ENCODE measurements at regions not wholly inside any gene's neighbourhood (a gene's known extent, or its start where the extent isn't known, plus 50 kb on each side); places are given as distances from the start of the nearest gene placed in this dataset.

DNA sequence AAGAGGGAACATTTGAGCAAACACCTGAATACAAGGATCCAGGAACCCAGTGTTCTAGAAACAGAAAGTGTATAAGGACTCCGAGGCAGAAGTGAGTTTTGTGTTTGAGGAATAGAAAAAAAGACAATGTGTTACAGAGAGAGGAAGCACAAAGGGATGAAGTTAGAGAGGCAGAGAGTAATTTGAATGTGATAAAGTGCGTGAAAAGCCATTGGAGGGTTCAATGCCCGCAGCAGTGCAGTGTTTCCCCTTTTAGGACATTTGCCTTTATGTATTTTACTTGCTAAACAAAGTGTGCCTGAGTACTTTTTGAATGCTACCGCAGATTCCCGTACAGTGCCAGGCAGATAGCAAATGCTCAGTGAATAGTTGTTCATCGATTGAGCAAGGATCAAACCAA lies 508.5 kb downstream of the RAB38 start:
- Histone ChIP-seq H3K9ac (ENCODE audit: low read length) (no peak overlapping the region), H3F3A (ENCODE audit: insufficient read depth, low read length, poor library complexity, severe bottlenecking) (no peaks in the 10 kb centered on the region), H3K4me2 (ENCODE audit: low read length) (no peak overlapping the region), H3K27ac (ENCODE audit: low read length) (no peak overlapping the region), H3K9me3 (ENCODE audit: low read length) (no peaks in the 10 kb centered on the region), H3K27me3 (ENCODE audit: insufficient read depth, low read depth, low read length) (no peaks in the 10 kb centered on the region), H3K4me3 (ENCODE audit: low read length) (no peak overlapping the region), H3K79me2 (replicated peaks; ENCODE audit: insufficient read depth, low read length) (no peaks in the 10 kb centered on the region), H4K20me1 (ENCODE audit: insufficient read depth) (no peaks in the 10 kb centered on the region), H3K9me2 (ENCODE audit: insufficient read depth, low read length) (no peaks in the 10 kb centered on the region), H3K36me3 (ENCODE audit: insufficient read depth, low read length) (no peaks in the 10 kb centered on the region), H2AFZ (ENCODE audit: low read depth, low read length) (no peak overlapping the region)
- TF ChIP-seq EZH2 (IDR thresholded peaks at IDR 0.05; ENCODE audit: borderline replicate concordance, insufficient read depth, low read length, poor library complexity, severe bottlenecking) (no peak), SMC3 (conservative IDR thresholded peaks at IDR 0.05; ENCODE audit: poor library complexity) (no peak), EP300 (conservative IDR thresholded peaks at IDR 0.05; ENCODE audit: poor library complexity, severe bottlenecking) (no peak), MXI1 (conservative IDR thresholded peaks at IDR 0.05; ENCODE audit: poor library complexity, severe bottlenecking) (no peak), POLR2AphosphoS5 (IDR thresholded peaks at IDR 0.05) (no peak), TAF1 (IDR thresholded peaks at IDR 0.05; ENCODE audit: low read depth) (no peak), RAD21 (conservative IDR thresholded peaks at IDR 0.05) (no peak), CTCF (IDR thresholded peaks at IDR 0.05; ENCODE audit: poor library complexity, severe bottlenecking) (no peak)
- TF ChIP-seq, protein P1, sequence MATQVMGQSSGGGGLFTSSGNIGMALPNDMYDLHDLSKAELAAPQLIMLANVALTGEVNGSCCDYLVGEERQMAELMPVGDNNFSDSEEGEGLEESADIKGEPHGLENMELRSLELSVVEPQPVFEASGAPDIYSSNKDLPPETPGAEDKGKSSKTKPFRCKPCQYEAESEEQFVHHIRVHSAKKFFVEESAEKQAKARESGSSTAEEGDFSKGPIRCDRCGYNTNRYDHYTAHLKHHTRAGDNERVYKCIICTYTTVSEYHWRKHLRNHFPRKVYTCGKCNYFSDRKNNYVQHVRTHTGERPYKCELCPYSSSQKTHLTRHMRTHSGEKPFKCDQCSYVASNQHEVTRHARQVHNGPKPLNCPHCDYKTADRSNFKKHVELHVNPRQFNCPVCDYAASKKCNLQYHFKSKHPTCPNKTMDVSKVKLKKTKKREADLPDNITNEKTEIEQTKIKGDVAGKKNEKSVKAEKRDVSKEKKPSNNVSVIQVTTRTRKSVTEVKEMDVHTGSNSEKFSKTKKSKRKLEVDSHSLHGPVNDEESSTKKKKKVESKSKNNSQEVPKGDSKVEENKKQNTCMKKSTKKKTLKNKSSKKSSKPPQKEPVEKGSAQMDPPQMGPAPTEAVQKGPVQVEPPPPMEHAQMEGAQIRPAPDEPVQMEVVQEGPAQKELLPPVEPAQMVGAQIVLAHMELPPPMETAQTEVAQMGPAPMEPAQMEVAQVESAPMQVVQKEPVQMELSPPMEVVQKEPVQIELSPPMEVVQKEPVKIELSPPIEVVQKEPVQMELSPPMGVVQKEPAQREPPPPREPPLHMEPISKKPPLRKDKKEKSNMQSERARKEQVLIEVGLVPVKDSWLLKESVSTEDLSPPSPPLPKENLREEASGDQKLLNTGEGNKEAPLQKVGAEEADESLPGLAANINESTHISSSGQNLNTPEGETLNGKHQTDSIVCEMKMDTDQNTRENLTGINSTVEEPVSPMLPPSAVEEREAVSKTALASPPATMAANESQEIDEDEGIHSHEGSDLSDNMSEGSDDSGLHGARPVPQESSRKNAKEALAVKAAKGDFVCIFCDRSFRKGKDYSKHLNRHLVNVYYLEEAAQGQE (IDR thresholded peaks at IDR 0.05; ENCODE audit: borderline replicate concordance), result no peak

DNA sequence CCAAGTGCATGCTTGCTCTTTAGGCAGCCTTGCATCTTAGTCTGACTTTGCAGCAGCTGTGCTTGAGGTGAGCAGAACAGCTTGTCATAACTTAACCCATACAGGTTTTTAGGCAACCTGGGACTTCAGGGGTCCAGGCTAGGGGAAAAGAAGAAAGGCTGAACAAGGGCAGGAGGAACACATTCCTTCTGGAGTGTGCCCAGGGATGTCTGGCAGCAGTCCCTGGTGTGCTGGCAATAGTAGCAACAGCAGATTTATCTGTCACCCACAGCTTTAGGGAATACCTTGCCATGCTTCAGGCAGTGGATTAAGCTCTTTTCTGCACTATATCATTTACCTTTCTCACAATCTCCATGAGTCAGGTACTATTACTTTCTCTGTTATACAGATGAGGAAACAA lies 513.0 kb downstream of the RAB38 start:
- no peak overlapping the region for H3K9ac ChIP-seq (ENCODE audit: low read length)
- H4K20me1 ChIP-seq (ENCODE audit: insufficient read depth), result no peaks in the 10 kb centered on the region
- H3K79me2 ChIP-seq (replicated peaks; ENCODE audit: insufficient read depth, low read length), result no peaks in the 10 kb centered on the region
- H3K9me2 ChIP-seq (ENCODE audit: insufficient read depth, low read length), result no peaks in the 10 kb centered on the region
- no peaks in the 10 kb centered on the region for H3F3A ChIP-seq (ENCODE audit: insufficient read depth, low read length, poor library complexity, severe bottlenecking)
- no peak overlapping the region for H2AFZ ChIP-seq (ENCODE audit: low read depth, low read length)
- no peaks in the 10 kb centered on the region for H3K27me3 ChIP-seq (ENCODE audit: insufficient read depth, low read depth, low read length)
- H3K4me2 ChIP-seq (ENCODE audit: low read length), result no peak overlapping the region
- H3K27ac ChIP-seq (ENCODE audit: low read length), result no peak overlapping the region
- H3K36me3 ChIP-seq (ENCODE audit: insufficient read depth, low read length), result no peaks in the 10 kb centered on the region
- no peak overlapping the region for H3K4me3 ChIP-seq (ENCODE audit: low read length)
- no peak for TF ChIP-seq SMC3 (conservative IDR thresholded peaks at IDR 0.05; ENCODE audit: poor library complexity)
- TF ChIP-seq TAF1 (IDR thresholded peaks at IDR 0.05; ENCODE audit: low read depth), result no peak
- no peak for TF ChIP-seq RAD21 (conservative IDR thresholded peaks at IDR 0.05)
- TF ChIP-seq MXI1 (conservative IDR thresholded peaks at IDR 0.05; ENCODE audit: poor library complexity, severe bottlenecking), result no peak
- TF ChIP-seq CTCF (IDR thresholded peaks at IDR 0.05; ENCODE audit: poor library complexity, severe bottlenecking), result no peak
- no peak for TF ChIP-seq POLR2AphosphoS5 (IDR thresholded peaks at IDR 0.05)
- no peak for TF ChIP-seq EZH2 (IDR thresholded peaks at IDR 0.05; ENCODE audit: borderline replicate concordance, insufficient read depth, low read length, poor library complexity, severe bottlenecking)
- TF ChIP-seq EP300 (conservative IDR thresholded peaks at IDR 0.05; ENCODE audit: poor library complexity, severe bottlenecking), result no peak
- TF ChIP-seq, protein P1 (IDR thresholded peaks at IDR 0.05; ENCODE audit: borderline replicate concordance), result no peak
- no peaks in the 10 kb centered on the region for H3K9me3 ChIP-seq (ENCODE audit: low read length)

All from neural cell (in vitro differentiated cells).